HepG2 (cell line): ENCODE measurements at regions not wholly inside any gene's neighbourhood (a gene's known extent, or its start where the extent isn't known, plus 50 kb on each side); places are given as distances from the start of the nearest gene placed in this dataset.

Source experiments
- ATAC-seq: fragments of 200-7000 bp; cut with Tn5 transposase; 3 replicates; pipeline ENCODE4 v1.9.1; 2020; ENCODE audit warnings: mild to moderate bottlenecking, moderate library complexity
- BruUV-seq: library from RNA; stranded (reverse); fragments of 400-500 nt; replicated peaks from 2 replicates; lab custom pipeline; 2021; lab: Mats Ljungman, UMichigan
- CTCF ChIA-PET: fragments of 300-600 bp; formaldehyde crosslinking; extraction: SDS; loops from one replicate; lab custom pipeline; 2021; ENCODE audit warnings: low total read pairs, inconsistent platforms, low intra/inter-chr PET ratio; lab: Yijun Ruan, JAX
- POLR2A ChIA-PET: fragments of 350-600 bp; sonication (Branson Sonifier 250); formaldehyde crosslinking; loops from one replicate; lab custom pipeline; 2020; ENCODE audit warnings: antibody characterized with exemption, inconsistent platforms; lab: Yijun Ruan, JAX
- DNase-seq: peaks from one replicate; pipeline ENCODE4 v3.0.0-alpha.2; 2015; ENCODE audit warnings: low spot score
- FAIRE-seq: peaks from 3 replicates; lab custom pipeline; 2011; peaks lifted over from hg19 to GRCh38; lab: Jason Lieb, UNC
- H2AFZ ChIP-seq: one replicate; pipeline ENCODE4 v1.6.1; 2011; ENCODE audit warnings: low read length, inconsistent platforms
- H3K27ac ChIP-seq: fragments of 300-600 bp; 3 replicates; pipeline ENCODE4 v1.8.0; 2011; ENCODE audit warnings: mixed run types, mild to moderate bottlenecking, mixed read lengths, low read length, inconsistent platforms; ENCODE audit not compliant: insufficient read depth; ENCODE audit errors: extremely low read length
- H3K27me3 ChIP-seq, 2 experiments: fragments of 200-600 bp in 1 of 2; 2 replicates in 1 of 2; 3 replicates in 1 of 2; pipeline versions ENCODE4 v1.6.0 to v1.8.0; 2011; ENCODE audit warnings: low read length in 2 of 2, mild to moderate bottlenecking in 2 of 2, moderate library complexity in 2 of 2, inconsistent platforms in 1 of 2; ENCODE audit not compliant: insufficient read depth in 2 of 2, control insufficient read depth in 1 of 2
- H3K36me3 ChIP-seq, 2 experiments: fragments of 200-600 bp in 1 of 2; replicated peaks in 1 of 2; 2 replicates in 1 of 2; 3 replicates in 1 of 2; pipeline versions ENCODE4 v1.5.1 to v1.8.0; 2011; ENCODE audit warnings: low read length in 2 of 2, inconsistent platforms in 1 of 2; ENCODE audit not compliant: insufficient read depth in 2 of 2, control insufficient read depth in 1 of 2
- H3K4me1 ChIP-seq: 2 replicates; pipeline ENCODE4 v1.5.1; 2012; ENCODE audit warnings: low read length, inconsistent platforms; ENCODE audit not compliant: insufficient read depth
- H3K4me2 ChIP-seq: 2 replicates; pipeline ENCODE4 v1.6.0; 2011; ENCODE audit warnings: low read depth, low read length, inconsistent platforms
- H3K4me3 ChIP-seq, 3 experiments: fragments of 200-600 bp in 1 of 3; sonication (generic), shearing (Covaris generic) in 1 of 3; replicated peaks in 1 of 3; 2 replicates each; pipeline ENCODE4 v1.5.1; 2011 to 2016; ENCODE audit warnings: low read length in 3 of 3, inconsistent platforms in 2 of 3, low read depth in 2 of 3, mild to moderate bottlenecking in 2 of 3, control low read depth in 1 of 3, mixed read lengths in 1 of 3; ENCODE audit not compliant: insufficient read depth in 1 of 3
- H3K79me2 ChIP-seq: one replicate; pipeline ENCODE4 v1.6.1; 2011; ENCODE audit warnings: low read length, inconsistent platforms; ENCODE audit not compliant: insufficient read depth
- H3K9ac ChIP-seq: 2 replicates; pipeline ENCODE4 v1.6.0; 2011; ENCODE audit warnings: mild to moderate bottlenecking, low read depth, low read length, inconsistent platforms; ENCODE audit not compliant: insufficient read depth
- H3K9me3 ChIP-seq: 2 replicates; pipeline ENCODE4 v1.5.1; 2012; ENCODE audit warnings: mild to moderate bottlenecking, low read length
- H4K20me1 ChIP-seq: 2 replicates; pipeline ENCODE4 v1.6.0; 2011; ENCODE audit warnings: inconsistent platforms, mild to moderate bottlenecking, low read length, moderate library complexity; ENCODE audit not compliant: insufficient read depth
- MIER3 ChIP-seq: IDR thresholded peaks from 2 replicates; pipeline ENCODE4 v1.6.1; 2016; ENCODE audit warnings: missing compliant biosample characterization, borderline replicate concordance
- PRDM15 ChIP-seq: sonication (generic); formaldehyde crosslinking; IDR thresholded peaks from 2 replicates; pipeline ENCODE4 v1.4.0; 2020; ENCODE audit warnings: missing genetic modification reagents
- RARA ChIP-seq: IDR thresholded peaks from 2 replicates; pipeline ENCODE4 v1.6.1; 2016; ENCODE audit warnings: missing genetic modification reagents, missing compliant biosample characterization
- SNAPC4 ChIP-seq: sonication (generic); formaldehyde crosslinking; IDR thresholded peaks from 2 replicates; pipeline ENCODE4 v1.4.0; 2020; ENCODE audit warnings: mild to moderate bottlenecking, missing genetic modification reagents
- SP5 ChIP-seq: IDR thresholded peaks from 2 replicates; pipeline ENCODE4 v1.6.1; 2016; ENCODE audit warnings: low read depth, borderline replicate concordance
- UBTF ChIP-seq: sonication (generic); formaldehyde crosslinking; IDR thresholded peaks from 2 replicates; pipeline ENCODE4 v1.4.0; 2020; ENCODE audit warnings: mild to moderate bottlenecking, missing genetic modification reagents
- YY1 ChIP-seq: IDR thresholded peaks from 2 replicates; pipeline ENCODE4 v1.6.1; 2011; ENCODE audit warnings: low read length, low read depth, moderate library complexity, mild to moderate bottlenecking; ENCODE audit not compliant: insufficient read depth, insufficient replicate concordance
- ZBTB14 ChIP-seq: sonication (generic); formaldehyde crosslinking; IDR thresholded peaks from 2 replicates; pipeline ENCODE4 v1.4.0; 2020; ENCODE audit warnings: missing genetic modification reagents
- ZBTB46 ChIP-seq: sonication (generic); formaldehyde crosslinking; IDR thresholded peaks from 2 replicates; pipeline ENCODE4 v1.4.0; 2020; ENCODE audit warnings: mild to moderate bottlenecking, missing genetic modification reagents, borderline replicate concordance
- ZEB1 ChIP-seq: IDR thresholded peaks from 2 replicates; pipeline ENCODE4 v1.6.1; 2012; ENCODE audit warnings: mild to moderate bottlenecking, low read depth, inconsistent platforms; ENCODE audit not compliant: insufficient replicate concordance
- in situ Hi-C: cut with HindIII; loops from 2 replicates; pipeline ENCODE4 v1.10.0; 2017; ENCODE audit warnings: low pct_unique_long_range_greater_than_20kb; ENCODE audit not compliant: extremely low pct_ligation_motif_present
- intact Hi-C: fragments of 100-400 bp; cut with micrococcal nuclease; formaldehyde crosslinking; loops from one replicate; pipeline ENCODE4 v1.10.0; 2022; ENCODE audit not compliant: unreplicated experiment

- in situ Hi-C loops (no loop called here), intact Hi-C loops (loop anchor here (5.0 kb wide), 1 partner anchor 105 kb away; no protein-coding TSS in a partner anchor)
- Histone ChIP-seq H3K27me3 (no peaks in the 10 kb centered on the region), H3K4me2 (no peak overlapping the region), H2AFZ (no peak overlapping the region), H3K79me2 (no peaks in the 10 kb centered on the region), H3K4me1 (peaks cover 43% of the 10 kb centered on the region), H3K9me3 (no peaks in the 10 kb centered on the region), H3K9ac (no peak overlapping the region), H3K27ac (no peak overlapping the region), H4K20me1 (no peaks in the 10 kb centered on the region), H3K36me3 (no peaks in the 10 kb centered on the region), H3K4me3 (no peak overlapping the region)
- ATAC-seq: no peak
- CTCF ChIA-PET: no interaction called here
- POLR2A ChIA-PET: no interaction called here
- FAIRE-seq: no peak
- BruUV-seq: no TSS peak
- DNase-seq: no peak
- TF ChIP-seq SP5 (CRISPR knock-in tag) (no peak), ZEB1 (no peak), RARA (CRISPR knock-in tag) (no peak), SNAPC4 (CRISPR knock-in tag) (no peak), ZBTB14 (no peak), UBTF (CRISPR knock-in tag) (no peak), MIER3 (CRISPR knock-in tag) (no peak), PRDM15 (CRISPR knock-in tag) (no peak), YY1 (no peak), ZBTB46 (CRISPR knock-in tag) (no peak)
Observed at GRCh38 chr3:182242489-182242942, 530.8 kb downstream of the SOX2 start.
